ENCODE measurements at regions not wholly inside any gene's neighbourhood (a gene's known extent, or its start where the extent isn't known, plus 50 kb on each side); places are given as distances from the start of the nearest gene placed in this dataset.

- Histone ChIP-seq H3K4me1 (ENCODE audit: control insufficient read depth in 1 of 2, insufficient read depth in 2 of 2, low read length in 2 of 2) (0 out of 4 replicates have a peak, but pooled peaks cover 0 to 3% of the 10 kb centered on the region in 2 experiments), H3K9me3 (ENCODE audit: control insufficient read depth in 1 of 2, insufficient read depth in 1 of 2, low read depth in 1 of 2, low read length in 2 of 2) (no peaks in the 10 kb centered on the region), H3K36me3 (ENCODE audit: control insufficient read depth in 1 of 2, insufficient read depth in 2 of 2, low read length in 2 of 2) (no peaks in the 10 kb centered on the region), H3K27me3 (ENCODE audit: insufficient read depth, low read length) (no peaks in the 10 kb centered on the region), H3K4me3 (replicated peaks in 1 of 2; ENCODE audit: low read depth in 1 of 2, low read length in 2 of 2) (no peak overlapping the region), H2AFZ (ENCODE audit: low read depth, low read length, poor library complexity, severe bottlenecking) (no peak overlapping the region), H3K27ac (ENCODE audit: low read depth, low read length) (no peak overlapping the region), H3K79me2 (ENCODE audit: insufficient read depth, low read length) (no peaks in the 10 kb centered on the region), H3K9me2 (ENCODE audit: insufficient read depth) (no peaks in the 10 kb centered on the region), H3K9ac (ENCODE audit: low read length) (no peak overlapping the region), H3K4me2 (ENCODE audit: low read length) (no peak overlapping the region), H4K20me1 (ENCODE audit: insufficient read depth) (no peaks in the 10 kb centered on the region)
- DNase-seq (ENCODE audit: low read depth, low spot score) (no peak), ATAC-seq (no peak)
- RAD21 ChIA-PET (ENCODE audit: low non-redundant PET in 1 of 2, low total read pairs in 2 of 2, uncharacterized antibody in 2 of 2, unreplicated experiment in 2 of 2): no interaction called here
- POLR2A ChIA-PET: no interaction called here
- TF ChIP-seq YY1 (IDR thresholded peaks at IDR 0.05; ENCODE audit: extremely low read depth, insufficient replicate concordance, low read depth, low read length) (no peak), MAX (IDR thresholded peaks at IDR 0.05) (no peak), ELF1 (IDR thresholded peaks at IDR 0.05; ENCODE audit: borderline replicate concordance, low read depth) (no peak), ATF3 (IDR thresholded peaks at IDR 0.05) (no peak)
- no TSS peak for BruUV-seq (replicated peaks)
- intact Hi-C loops (cut with micrococcal nuclease): no loop called here
- CTCF ChIA-PET: no interaction called here
Observed at GRCh38 chr3:193906849-193907410, 229.0 kb upstream of the HES1 start.

GRCh38 chr3:193908181-193908744 lies 227.7 kb upstream of the HES1 start:
- BruUV-seq (replicated peaks): no TSS peak
- 0 out of 4 replicates have a peak, but pooled peaks cover 0 to 3% of the 10 kb centered on the region in 2 experiments for H3K4me1 ChIP-seq (ENCODE audit: control insufficient read depth in 1 of 2, insufficient read depth in 2 of 2, low read length in 2 of 2)

More at GRCh38 chr3:193908181-193908744, 227.7 kb upstream of the HES1 start:
- POLR2A ChIA-PET: no interaction called here
- Histone ChIP-seq H3K79me2 (ENCODE audit: insufficient read depth, low read length) (no peaks in the 10 kb centered on the region), H3K4me2 (ENCODE audit: low read length) (no peak overlapping the region), H3K9ac (ENCODE audit: low read length) (no peak overlapping the region), H3K27ac (ENCODE audit: low read depth, low read length) (no peak overlapping the region), H2AFZ (ENCODE audit: low read depth, low read length, poor library complexity, severe bottlenecking) (no peak overlapping the region), H3K9me3 (ENCODE audit: control insufficient read depth in 1 of 2, insufficient read depth in 1 of 2, low read depth in 1 of 2, low read length in 2 of 2) (no peaks in the 10 kb centered on the region), H3K9me2 (ENCODE audit: insufficient read depth) (no peaks in the 10 kb centered on the region), H3K4me3 (replicated peaks in 1 of 2; ENCODE audit: low read depth in 1 of 2, low read length in 2 of 2) (no peak overlapping the region), H4K20me1 (ENCODE audit: insufficient read depth) (no peaks in the 10 kb centered on the region), H3K36me3 (ENCODE audit: control insufficient read depth in 1 of 2, insufficient read depth in 2 of 2, low read length in 2 of 2) (no peaks in the 10 kb centered on the region), H3K27me3 (ENCODE audit: insufficient read depth, low read length) (no peaks in the 10 kb centered on the region)
- DNase-seq (ENCODE audit: low read depth, low spot score) (no peak), ATAC-seq (no peak)
- intact Hi-C loops (cut with micrococcal nuclease): no loop called here
- CTCF ChIA-PET: interaction anchor here (0.6 kb wide), 1 partner anchor 231 kb away, joined by 3 read pairs; no protein-coding TSS in a partner anchor
- TF ChIP-seq CEBPB (IDR thresholded peaks at IDR 0.05; ENCODE audit: low read depth): no peak
- TF ChIP-seq CBX3 (IDR thresholded peaks at IDR 0.05; ENCODE audit: low read depth): no peak
- no peak for TF ChIP-seq MAX (IDR thresholded peaks at IDR 0.05)
- TF ChIP-seq ZFX (IDR thresholded peaks at IDR 0.05): no peak
- no peak for TF ChIP-seq FOSL1 (IDR thresholded peaks at IDR 0.05; ENCODE audit: low read depth)
- RAD21 ChIA-PET (ENCODE audit: low non-redundant PET in 1 of 2, low total read pairs in 2 of 2, uncharacterized antibody in 2 of 2, unreplicated experiment in 2 of 2): no interaction called here
